Nephron (organoid): ENCODE measurements at regions not wholly inside any gene's neighbourhood (a gene's known extent, or its start where the extent isn't known, plus 50 kb on each side); places are given as distances from the start of the nearest gene placed in this dataset.

ENCODE experiments used
- H3K27ac Mint-ChIP-seq, 3 experiments: 2 replicates each; pipeline ENCODE4 v1.8.0; 2020; ENCODE audit warnings: mixed read lengths in 3 of 3, mild to moderate bottlenecking in 2 of 3, moderate library complexity in 1 of 3
- H3K27me3 Mint-ChIP-seq: 2 replicates; pipeline ENCODE4 v1.8.0; 2021; ENCODE audit warnings: low read depth, mild to moderate bottlenecking, moderate library complexity, mixed read lengths
- H3K36me3 Mint-ChIP-seq: 2 replicates; pipeline ENCODE4 v1.8.0; 2020; ENCODE audit warnings: low read depth, mixed read lengths
- H3K4me1 Mint-ChIP-seq: 2 replicates; pipeline ENCODE4 v1.8.0; 2020; ENCODE audit warnings: mixed read lengths
- H3K4me3 Mint-ChIP-seq, 3 experiments: 2 replicates each; pipeline ENCODE4 v1.8.0; 2020; ENCODE audit warnings: mild to moderate bottlenecking in 3 of 3, mixed read lengths in 3 of 3, moderate library complexity in 2 of 3
- H3K9me3 Mint-ChIP-seq: 2 replicates; pipeline ENCODE4 v1.8.0; 2020; ENCODE audit warnings: mixed read lengths
- CTCF ChIP-seq, 3 experiments: fragments of 200-600 bp; sonication (generic); IDR thresholded peaks; one replicate each; pipeline ENCODE4 v1.5.0; 2021; ENCODE audit warnings: antibody characterized with exemption in 3 of 3; ENCODE audit not compliant: unreplicated experiment in 3 of 3

DNA sequence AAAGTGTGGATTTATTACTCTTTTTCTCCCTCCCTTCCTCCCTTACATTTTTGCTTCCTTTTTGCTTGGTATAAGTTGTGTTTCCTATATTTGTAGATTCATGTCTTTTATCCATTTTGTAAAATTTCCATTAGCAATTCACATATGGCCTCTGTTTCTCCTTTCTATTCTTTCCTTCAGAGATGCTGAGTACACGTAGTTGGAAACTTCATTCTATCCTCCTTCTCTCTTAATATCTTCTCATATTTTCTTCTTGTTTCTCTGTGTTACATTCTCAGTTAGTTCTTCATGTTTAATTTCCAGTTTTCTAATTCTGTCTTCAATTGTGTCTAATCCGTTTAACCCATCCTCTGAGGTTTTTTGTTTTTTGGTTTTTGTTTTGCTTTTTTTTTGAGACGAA, 188.9 kb downstream of the ZIC5 start:
- no peak for TF ChIP-seq CTCF (IDR thresholded peaks at IDR 0.05; ENCODE audit: unreplicated experiment in 3 of 3)
- Mint-ChIP-seq H3K27ac (no peak overlapping the region), H3K4me1 (no peaks in the 10 kb centered on the region), H3K4me3 (no peak overlapping the region), H3K27me3 (no peaks in the 10 kb centered on the region), H3K36me3 (peaks cover 5% of the 10 kb centered on the region), H3K9me3 (peaks cover 16% of the 10 kb centered on the region)

DNA sequence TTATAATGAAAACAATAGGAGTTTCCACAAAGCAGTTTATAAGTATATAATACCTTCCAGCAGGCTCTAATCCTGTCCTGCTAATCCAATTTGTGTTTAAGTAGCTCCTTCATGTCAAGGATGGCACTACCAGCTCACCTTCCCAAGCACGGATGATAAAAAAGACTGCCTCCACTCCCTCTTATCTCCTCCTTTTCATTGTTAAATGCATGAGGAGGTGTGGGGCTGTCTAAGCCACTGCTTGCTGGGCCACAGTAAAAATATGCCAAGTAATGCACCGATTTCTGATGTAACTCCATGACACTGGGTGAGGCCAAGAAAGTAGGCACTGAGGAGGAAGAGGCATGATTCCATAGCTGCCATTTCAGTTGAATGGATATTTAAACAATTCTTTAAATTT, 193.1 kb downstream of the ZIC5 start:
- Mint-ChIP-seq H3K4me1 (peaks cover 6% of the 10 kb centered on the region), H3K36me3 (peaks cover 5% of the 10 kb centered on the region), H3K4me3 (no peak overlapping the region), H3K9me3 (peaks cover 11% of the 10 kb centered on the region), H3K27me3 (no peaks in the 10 kb centered on the region), H3K27ac (no peak overlapping the region)
- no peak for TF ChIP-seq CTCF (IDR thresholded peaks at IDR 0.05; ENCODE audit: unreplicated experiment in 3 of 3)

GRCh38 chr13:99777873-99778272, 193.7 kb downstream of the ZIC5 start:
- peaks cover 4% of the 10 kb centered on the region for H3K36me3 Mint-ChIP-seq
- H3K9me3 Mint-ChIP-seq: peaks cover 10% of the 10 kb centered on the region
- H3K4me1 Mint-ChIP-seq: peaks cover 6% of the 10 kb centered on the region
- H3K27me3 Mint-ChIP-seq: no peaks in the 10 kb centered on the region
- no peak for TF ChIP-seq CTCF (IDR thresholded peaks at IDR 0.05; ENCODE audit: unreplicated experiment in 3 of 3)
- no peak overlapping the region for H3K4me3 Mint-ChIP-seq
- H3K27ac Mint-ChIP-seq: no peak overlapping the region

DNA sequence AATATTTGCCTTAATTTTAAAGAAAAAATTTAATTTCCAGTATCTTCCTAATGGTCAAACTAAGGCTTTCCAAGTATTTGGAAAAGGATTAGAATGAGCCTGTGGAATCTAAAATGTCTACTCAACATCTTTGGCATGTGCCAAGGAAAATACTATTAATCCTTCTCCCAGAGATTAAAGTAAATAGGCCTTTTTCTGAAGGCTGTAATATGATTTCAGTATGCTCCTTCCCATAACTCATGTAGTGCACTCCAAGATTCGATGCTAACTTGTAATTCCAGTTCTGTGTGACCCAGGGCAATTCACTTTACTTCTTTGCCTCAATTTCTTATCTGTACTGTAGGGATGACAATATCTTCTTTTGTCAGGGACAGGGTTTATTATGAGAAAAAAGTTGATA, 196.9 kb downstream of the ZIC5 start:
- Mint-ChIP-seq H3K27ac (no peak overlapping the region), H3K4me1 (peaks cover 6% of the 10 kb centered on the region), H3K27me3 (no peaks in the 10 kb centered on the region), H3K9me3 (no peaks in the 10 kb centered on the region), H3K4me3 (no peak overlapping the region), H3K36me3 (no peaks in the 10 kb centered on the region)
- TF ChIP-seq CTCF (IDR thresholded peaks at IDR 0.05; ENCODE audit: unreplicated experiment in 3 of 3): no peak

- H3K4me1 Mint-ChIP-seq: no peaks in the 10 kb centered on the region
- peaks cover 30% of the 10 kb centered on the region for H3K9me3 Mint-ChIP-seq
- H3K4me3 Mint-ChIP-seq: no peak overlapping the region
- no peak for TF ChIP-seq CTCF (IDR thresholded peaks at IDR 0.05; ENCODE audit: unreplicated experiment in 3 of 3)
- H3K27me3 Mint-ChIP-seq: peaks cover 5% of the 10 kb centered on the region
- peaks cover 20% of the 10 kb centered on the region for H3K36me3 Mint-ChIP-seq
- H3K27ac Mint-ChIP-seq: no peak overlapping the region
Measured at GRCh38 chr13:99768986-99769385, 202.6 kb downstream of the ZIC5 start.

GRCh38 chr13:99766641-99767045, 204.9 kb downstream of the ZIC5 start:
- Mint-ChIP-seq H3K27ac (no peak overlapping the region), H3K36me3 (peaks cover 29% of the 10 kb centered on the region), H3K27me3 (peaks cover 5% of the 10 kb centered on the region), H3K4me1 (no peaks in the 10 kb centered on the region), H3K4me3 (no peak overlapping the region), H3K9me3 (peaks cover 53% of the 10 kb centered on the region)
- TF ChIP-seq CTCF (IDR thresholded peaks at IDR 0.05; ENCODE audit: unreplicated experiment in 3 of 3): no peak
